Stimulated activated CD4-positive, alpha-beta T cell treated with anti-CD3 and anti-CD28 coated beads, TNF-alpha, amount 100 ng/mL, for 48 hours (primary cell): ENCODE measurements at regions not wholly inside any gene's neighbourhood (a gene's known extent, or its start where the extent isn't known, plus 50 kb on each side); places are given as distances from the start of the nearest gene placed in this dataset.

Source experiments
- DNase-seq, 3 donors: peaks; one replicate each; pipeline ENCODE4 v3.0.0-alpha.2; 2020; ENCODE audit warnings: low read depth in 3 of 3

DNA sequence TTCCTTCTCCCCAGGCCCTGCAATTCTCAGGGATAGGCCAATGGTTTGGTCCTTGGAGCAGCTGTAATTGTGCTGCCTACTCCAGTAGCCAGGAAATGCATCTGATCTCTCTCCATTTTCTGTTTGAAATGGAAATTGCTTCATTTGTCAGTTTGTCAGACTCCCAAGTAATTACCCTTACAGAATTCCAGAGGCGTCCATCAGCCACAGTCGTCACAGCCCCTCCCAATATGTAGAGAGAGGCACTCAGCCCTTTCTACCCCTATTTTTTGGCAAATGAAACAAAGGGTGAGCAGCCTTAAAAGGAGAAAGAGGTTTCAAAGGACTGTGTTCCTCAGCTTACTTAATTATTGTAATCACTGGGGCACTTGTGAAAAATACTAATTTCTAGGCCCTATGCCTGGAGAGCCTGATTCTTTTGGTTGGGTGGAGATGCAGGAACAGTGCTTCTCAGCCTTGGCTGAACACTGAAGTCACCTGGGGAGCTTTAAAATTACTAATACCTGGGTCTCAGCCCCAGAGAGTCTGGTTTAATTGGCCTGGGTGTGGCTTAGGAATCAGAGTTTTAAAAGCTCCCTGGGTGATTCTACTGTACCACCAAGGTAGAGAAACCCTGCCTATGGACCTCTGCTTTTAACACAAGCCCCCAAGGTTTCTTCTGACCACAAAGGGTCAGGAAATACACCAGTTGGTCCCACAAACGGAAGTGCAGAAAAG, 190.0 kb downstream of the EMP1 start:
- no peak for DNase-seq

DNA sequence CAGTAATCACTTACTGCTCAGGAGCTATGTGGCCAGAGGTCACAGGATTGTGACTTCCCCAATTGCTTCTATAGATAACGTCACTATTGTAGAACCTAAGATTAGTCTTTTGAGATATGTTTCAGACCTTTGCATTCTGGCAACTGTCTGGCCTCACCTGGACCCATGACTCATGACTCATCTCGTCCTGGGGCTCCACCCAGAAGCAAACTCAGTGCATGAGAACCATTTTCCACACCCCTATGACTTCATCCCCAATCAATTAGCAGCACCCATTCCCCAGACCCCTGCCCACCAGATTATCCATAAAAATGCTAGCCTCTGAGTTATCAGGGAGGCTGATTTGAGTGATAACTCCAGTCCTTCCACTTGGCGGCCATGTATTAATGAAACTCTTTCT, 186.9 kb downstream of the EMP1 start:
- DNase-seq, result no peak

DNA sequence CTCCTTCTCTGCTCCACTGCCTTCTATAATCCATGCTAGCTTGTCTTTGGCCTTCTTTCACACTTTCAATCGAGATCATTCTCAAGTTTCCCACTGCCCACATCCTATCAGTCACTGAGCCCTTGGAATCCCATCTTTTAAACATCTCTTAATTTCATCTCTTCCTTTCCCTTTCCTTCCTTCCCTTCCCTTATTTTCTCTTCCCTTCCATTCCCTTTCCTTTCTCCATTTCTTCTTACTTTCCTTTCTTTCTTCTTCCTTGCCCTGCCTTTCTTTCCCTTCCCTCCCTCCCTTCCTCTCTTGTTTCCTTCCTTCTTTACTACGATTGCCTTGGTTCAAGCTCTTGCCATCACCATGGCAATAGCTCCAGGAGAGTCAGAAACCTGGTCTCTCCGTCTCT, 183.8 kb downstream of the EMP1 start:
- no peak for DNase-seq

DNA sequence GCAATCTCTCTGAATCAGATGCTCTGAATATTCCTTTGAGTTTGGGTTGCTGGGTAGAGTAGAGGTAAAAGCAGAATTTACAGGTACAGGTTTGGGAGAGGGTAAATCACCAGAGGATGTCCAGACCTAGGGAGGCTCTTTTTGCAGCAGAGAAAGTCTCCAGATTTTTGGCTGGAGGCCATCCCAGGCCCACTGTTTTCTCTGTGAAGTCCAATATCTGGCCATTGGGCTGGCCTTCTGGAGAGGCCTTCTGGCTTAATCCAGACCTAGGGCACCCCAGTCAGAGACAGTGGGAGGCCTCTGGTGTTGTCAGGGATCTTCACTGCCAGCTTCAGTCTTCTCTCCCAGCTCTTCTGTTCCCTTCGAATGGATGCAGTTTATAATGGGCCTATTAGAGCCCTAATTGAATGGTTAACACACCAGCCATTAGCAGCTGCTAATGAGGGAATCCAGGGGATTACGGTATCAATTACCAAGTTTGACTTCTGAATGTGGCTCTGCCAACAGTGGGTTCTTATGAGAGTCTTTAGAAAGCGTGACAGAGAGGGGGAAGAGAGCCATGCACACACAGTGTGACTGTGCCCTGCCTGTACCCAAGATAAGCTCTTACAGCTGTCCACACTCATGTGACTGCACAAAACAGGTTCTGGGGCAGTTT, 183.1 kb downstream of the EMP1 start:
- no peak for DNase-seq

DNA sequence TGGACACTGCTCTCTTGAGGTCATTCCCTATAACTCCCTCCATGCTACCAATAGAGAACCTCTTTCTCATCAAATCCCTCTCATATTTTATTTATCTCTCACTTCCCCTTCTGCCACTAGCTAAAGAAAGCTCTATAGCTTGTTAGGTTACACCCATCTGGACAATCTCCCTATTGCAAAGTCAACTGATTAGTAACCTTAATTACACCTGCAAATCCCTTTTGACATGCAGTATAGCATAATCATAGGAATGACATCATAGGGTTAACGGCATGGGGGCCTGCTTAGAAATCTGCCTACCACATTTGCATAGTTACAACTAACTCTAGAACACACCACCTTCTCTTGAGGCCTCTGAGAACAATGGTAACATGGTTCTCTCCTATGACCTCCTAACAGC, 181.2 kb downstream of the EMP1 start:
- no peak for DNase-seq

DNA sequence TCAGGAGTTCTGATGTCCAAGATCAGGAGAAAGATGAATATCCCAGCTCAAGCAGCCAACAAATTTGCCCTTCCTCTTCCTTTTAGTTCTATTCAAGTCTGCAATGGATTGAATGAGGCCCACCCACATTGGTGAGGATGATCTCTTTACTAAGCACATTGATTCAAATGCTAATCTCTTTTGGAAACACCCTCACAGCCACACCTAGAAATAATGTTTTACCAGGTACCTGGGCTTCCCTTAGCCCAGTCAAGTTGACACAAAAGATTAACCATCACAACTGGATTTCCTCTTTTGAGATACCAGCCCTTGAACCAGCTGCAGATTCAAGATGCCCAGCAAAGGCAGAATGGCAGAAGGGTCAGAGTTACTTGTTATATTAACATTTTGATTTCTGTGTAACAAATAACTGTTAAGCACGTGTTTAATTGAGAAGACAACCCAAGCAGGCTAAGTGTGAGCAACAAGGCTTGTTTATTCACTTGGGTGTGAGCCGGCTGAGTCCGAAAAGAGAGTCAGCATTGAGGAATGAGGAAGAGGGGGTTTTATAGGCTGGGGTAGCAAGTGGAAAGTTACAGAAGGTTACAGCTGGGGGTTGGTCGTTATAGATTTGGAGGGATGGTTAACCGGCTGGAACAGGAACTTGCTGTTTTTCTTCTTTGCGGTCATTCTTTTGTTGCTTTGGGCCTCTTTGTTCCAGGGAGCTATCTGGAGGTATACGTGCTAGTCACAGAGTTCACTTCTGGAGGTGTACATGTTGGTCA, 180.3 kb downstream of the EMP1 start:
- no peak for DNase-seq

DNA sequence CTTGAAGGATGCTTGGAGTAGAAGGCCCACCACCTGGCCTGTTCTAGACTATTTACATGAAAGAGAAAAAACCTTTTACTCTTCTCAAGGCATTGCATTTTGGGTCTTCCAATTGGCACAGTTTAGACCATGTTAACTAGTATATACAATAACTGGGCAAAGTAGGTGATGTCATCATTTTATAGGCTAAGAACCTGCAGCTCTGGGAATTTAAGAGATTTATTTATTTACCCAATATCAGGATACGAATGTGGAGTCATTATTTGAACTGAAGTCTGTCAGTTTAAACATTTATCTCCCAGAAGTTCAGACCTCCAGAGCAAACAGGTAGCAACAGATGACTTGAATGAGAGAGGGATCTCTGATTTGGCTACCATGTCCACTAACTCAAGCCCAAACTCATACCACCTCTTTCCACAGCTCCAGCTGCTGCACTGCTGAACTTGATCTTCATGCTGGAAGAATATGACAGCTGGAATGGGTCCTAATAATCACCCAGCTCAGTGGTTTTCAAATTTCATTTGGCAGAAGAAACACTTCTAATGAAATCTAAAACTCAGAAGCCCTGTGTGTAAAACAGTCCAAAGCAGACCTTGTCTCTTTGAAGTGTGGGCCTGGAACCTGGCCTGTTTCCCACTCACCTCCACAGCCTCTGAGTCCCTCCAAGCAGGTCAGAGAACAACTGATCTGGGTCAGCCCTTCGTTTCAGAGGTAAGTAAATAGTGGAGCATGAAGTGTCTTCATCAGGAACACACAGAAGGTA, 179.2 kb downstream of the EMP1 start:
- no peak for DNase-seq

DNA sequence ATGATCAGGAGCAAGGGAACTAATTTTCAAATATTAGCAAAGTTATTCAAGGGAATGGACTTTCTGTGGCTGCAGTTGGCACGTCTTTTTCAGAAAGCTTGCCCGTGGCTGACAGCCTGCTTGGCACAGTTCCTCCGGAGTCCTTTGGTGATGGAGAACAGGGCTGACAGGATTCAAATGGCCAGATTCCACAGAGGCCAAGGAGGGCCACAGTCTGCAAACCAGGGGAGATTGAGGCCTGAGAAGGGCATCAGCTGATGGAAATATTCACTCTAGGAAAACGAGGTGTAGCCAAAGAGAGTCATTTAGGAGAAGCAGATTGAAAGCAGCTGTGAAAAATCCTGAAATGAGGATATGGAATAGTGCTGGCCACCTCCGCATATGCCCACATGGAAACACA, 178.3 kb downstream of the EMP1 start:
- no peak for DNase-seq

DNA sequence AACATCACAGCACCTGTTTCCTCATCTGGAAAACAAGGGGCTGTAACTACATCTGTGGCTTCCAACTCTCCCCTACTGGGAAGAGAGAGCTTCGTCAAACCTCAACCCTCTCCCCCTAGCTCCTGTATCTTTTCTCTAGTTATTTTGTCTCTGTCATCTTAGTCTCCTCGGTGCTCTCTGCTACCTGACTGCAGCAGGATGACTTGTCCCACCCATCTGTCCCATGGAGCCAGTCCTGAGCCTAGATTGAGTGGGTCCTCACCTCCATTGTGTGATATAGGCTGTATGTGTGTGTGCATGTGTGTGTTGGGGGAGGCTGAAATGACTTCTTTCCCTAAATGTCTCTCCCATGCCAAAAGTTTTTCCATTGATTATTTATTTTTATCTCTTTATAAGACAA, 177.3 kb downstream of the EMP1 start:
- DNase-seq, result no peak

DNA sequence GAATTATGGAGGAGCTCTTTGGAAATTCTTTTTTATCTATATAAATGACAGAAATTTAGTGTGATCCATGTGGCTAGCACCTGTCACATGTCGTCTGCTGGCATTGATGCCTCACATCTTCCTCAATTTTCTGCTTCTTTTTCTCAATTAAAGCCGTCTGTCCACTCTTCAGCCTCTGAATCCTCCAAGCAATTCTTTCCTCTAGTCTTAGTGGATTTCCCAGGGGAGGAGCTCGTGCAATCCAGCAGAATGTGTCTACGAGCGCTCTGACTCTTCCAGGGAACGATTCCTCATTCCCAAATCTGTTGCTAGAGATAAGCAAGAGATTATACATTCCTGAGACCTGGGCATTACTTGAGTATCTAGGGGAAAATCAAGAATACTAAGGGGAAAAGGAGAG, 176.6 kb downstream of the EMP1 start:
- no peak for DNase-seq

DNA sequence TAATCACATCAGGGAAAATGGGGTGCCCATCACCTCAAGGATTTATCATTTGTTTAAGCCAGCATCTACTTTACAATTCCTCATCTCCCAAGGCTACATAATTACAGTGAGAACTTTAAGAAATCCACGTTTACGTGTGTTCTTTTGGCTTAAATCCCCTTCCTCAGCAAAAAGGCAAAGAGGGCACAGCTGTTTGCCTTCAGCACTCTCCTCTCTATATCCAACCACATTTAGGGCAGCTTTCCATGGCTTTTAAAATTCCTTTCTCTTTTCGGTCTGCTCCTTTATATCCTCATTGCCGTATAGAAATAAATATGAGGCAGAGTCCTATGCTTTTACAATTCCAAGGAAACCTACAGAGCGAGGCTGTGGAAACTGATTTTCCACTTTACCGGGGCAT, 175.9 kb downstream of the EMP1 start:
- no peak for DNase-seq

DNA sequence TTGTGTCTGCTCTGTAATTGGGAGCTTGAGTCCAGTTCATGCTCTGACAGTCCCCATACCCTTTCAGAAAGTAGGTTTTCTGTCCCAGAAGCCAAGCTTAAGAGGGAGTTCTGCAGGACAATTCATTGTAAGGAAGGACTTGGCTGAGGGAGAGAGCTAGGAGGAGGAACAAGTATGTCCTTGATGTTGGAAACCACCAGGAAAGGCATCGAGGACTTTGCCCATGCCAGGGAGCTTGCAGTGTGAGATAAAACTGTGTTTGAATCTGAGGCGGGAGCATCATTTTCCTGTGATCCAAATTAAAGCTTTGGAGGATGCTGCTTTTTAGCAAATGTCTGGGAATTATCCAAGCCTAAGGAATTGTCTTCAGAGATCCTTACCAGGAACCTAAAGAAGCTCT, 175.3 kb downstream of the EMP1 start:
- no peak for DNase-seq

DNA sequence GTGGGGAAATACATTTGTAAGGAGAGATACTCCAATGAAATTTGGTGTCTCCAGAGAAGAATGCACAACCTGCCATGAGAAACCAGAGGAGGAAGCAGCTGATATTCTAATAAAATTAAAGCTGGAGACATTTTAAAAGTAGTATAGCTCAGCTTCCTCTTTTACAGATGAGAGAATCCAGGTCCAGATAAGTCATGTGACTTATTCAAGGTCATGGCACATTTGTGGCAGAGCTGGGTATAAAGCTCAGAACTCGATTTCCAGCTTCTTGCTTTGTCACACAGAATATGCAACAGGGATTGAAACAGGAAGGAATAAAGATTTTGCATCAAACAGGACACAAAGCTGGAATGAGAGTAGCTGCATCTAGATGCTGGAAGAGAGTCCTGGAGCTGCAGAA, 174.8 kb downstream of the EMP1 start:
- DNase-seq, result no peak

DNA sequence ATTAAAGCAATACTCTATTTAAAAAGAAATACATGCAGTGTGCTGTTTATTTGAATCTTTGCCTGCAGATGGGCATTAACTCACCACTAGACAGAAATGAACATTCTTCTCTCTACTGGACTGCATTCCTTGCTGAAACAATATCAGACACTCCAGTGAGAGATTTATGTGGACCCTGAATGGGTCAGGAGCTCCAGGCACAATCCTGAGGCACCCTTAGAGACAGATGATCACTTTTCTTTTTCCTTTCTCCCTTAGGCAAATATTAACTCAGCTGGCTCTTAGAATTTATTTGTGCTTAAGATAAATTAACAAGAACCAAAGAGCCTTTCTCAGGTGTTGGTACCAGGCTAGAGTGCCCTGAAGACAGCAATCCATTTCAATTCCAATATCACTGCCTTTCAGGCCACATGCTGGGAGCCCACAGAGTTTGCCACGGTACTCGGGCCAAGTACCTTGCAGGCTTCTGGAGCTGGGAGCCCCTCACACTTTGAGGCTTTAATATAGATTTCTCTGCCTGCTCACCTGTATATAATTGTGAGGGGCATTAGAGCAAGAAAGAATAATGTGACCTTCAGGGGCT, 173.0 kb downstream of the EMP1 start:
- DNase-seq, result no peak

DNA sequence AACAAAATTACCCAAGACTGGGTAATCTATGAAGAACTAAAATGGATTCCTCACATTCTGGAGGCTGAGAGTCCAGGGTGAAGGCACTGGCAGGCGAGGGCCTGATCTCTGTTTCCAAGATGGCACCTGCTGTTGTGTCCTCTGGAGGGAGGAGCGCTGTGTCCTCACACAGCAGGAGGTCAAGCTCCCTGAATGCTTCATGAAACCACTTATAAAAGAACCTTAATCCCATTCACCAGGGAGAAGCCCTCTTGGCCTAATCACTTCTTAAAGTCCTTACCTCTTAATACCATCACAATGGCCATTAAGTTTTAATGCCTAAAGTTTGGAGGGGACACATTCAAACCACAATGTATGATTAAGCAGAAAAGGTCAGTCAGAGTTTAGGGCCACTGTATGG, 172.4 kb downstream of the EMP1 start:
- no peak for DNase-seq

DNA sequence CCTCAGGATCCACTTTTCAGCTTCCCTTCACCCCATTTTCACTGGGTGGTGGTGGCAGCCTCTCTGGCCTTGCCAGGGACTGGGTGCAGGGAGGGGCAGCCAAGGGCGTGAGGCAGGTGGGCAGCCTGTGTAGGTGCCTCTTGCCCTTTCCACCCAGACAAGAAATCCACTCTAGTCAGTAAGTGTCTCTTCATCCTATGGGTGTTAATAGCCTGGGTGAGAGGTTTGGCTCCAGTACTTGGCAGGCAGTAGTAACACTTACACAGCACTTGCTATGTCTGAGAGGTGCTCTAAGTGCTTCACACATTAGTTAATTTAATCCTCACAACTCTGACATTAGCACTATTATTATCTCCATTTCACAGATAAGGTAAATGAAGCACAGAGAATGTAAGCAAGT, 171.9 kb downstream of the EMP1 start:
- DNase-seq, result no peak

DNA sequence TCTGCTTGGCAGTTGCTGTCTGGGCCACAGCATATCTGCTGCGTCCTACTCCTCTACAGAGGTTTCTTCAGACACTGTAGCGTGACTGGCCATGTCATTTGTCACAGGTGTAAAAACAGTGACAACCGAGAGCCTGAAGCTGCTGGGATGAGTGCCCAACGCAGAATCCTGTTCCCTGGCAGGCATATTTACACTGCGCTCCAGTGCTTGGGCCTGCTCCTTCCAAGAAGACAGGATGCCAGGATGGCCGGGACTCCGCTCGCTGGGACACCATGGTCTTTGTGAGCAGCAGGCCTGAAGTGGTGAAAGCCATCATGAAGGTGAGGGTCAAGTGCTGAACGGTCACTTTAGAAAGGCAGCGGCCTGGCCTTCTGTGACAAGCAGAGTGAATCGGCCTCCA, 171.4 kb downstream of the EMP1 start:
- DNase-seq, result no peak

DNA sequence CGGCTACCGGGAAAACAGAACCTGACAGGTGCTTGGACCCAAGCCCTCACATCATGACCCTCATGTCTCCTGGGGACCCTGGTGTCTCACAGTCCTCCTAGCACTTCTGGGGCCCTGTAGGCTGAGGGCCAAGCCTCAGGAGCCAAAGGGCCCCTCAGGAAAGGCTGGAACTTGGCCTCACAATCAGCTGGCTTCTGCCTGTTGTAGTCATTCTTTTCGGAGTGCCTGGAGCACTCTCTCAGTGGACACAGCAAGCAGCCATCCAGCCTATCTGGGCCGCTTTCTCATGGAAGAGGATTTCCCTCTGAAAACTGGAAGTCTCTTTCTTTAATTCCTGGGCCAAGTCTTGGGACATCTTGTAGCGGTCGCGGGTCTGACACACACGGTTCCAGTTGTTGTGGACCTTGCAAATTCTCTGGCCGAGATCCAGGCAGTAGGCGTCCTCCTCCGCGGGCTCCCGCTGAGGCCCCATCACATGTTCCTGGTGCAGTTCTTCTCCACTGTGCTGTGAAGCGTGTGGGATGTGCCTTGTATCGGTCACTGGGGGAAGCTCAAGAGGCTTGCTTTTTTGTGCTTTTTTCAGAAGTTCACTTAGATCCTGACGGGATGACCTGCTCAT, 169.3 kb downstream of the EMP1 start:
- DNase-seq, result no peak

DNA sequence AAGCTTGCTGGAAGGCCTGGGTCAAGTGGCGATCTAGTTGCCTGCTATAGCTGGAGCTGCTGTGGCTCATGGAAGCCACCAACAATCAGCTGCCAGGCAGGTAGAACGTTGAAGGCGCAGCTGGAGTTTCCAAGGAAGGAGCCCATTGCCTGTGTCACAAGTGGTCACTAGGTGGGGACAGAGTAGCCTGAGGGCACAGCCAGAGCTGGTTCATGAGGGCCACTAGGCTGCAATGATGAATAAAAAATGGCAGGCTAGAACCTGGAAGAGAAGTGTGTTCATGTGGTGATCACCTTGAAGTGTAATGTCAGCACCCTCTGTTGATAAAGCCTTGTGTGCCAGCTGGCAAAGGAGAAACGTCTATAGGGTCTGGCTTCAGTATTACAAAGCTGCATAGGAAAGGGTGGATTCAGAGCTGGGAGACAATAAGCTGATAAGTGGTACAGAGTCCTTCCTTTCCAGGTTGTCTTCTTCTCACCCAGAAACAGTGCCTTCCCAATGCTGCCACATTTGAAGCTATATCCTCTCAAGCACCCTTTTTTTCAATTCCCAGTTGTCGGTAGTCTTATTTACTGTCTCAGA, 165.8 kb downstream of the EMP1 start:
- DNase-seq, result peak in 2 of 3 donors; percentile 24 to 32

DNA sequence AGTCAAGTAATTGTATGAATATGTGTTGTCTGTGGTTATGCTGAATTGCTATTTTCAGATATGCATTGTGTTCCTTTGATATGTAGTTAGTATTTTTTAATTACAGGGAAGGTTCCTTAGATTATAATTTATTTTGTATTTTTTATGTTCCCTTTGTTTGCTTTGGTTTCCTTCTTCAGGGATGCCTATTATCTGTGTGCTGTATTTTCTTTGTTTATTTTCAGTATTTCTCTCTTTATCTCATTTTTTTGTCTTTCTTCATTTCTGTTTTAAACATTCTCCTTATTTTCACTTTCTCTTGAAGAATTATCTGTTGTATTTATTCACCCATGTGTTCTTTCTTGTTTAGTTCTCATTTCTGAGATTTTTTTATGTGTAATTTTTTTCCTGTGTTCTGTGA, 163.1 kb downstream of the EMP1 start:
- no peak for DNase-seq

DNA sequence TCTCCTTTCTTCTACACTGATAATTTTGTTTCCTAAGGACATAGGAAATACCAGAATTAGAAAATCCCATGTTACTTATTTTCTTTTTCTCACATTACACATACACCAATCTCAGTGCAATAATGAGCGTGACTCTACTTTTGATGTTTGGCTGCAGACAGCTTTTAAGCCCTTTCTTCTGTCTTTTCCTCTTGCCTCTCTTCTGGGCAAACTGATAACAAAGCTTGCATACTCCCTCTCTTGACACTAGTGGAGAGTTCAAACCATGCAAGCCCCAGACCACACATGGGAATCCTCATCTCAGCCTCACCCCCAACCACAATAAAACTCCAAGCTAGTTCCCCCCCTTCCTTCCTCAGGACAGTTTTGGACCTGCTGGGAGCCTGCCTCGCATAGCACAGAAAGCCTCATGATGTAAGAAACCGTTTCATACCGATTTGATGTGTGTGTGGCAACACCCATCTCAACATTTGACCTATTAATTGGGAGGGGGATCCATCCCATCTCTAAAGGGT, 161.9 kb downstream of the EMP1 start:
- DNase-seq, result no peak
